HCT116 (cell line): ENCODE measurements at regions not wholly inside any gene's neighbourhood (a gene's known extent, or its start where the extent isn't known, plus 50 kb on each side); places are given as distances from the start of the nearest gene placed in this dataset.

ENCODE experiments used
- ATAC-seq: fragments of 200-7000 bp; cut with Tn5 transposase; 2 replicates; pipeline ENCODE4 v1.9.1; 2020; ENCODE audit warnings: mild to moderate bottlenecking, moderate library complexity
- BruUV-seq: library from RNA; stranded (reverse); fragments of 400-500 nt; replicated peaks from 2 replicates; lab custom pipeline; 2021; lab: Mats Ljungman, UMichigan
- CTCF ChIA-PET: fragments of 300-600 bp; sonication (Branson Sonifier 250); formaldehyde crosslinking; loops from one replicate; lab custom pipeline; 2021; ENCODE audit warnings: antibody characterized with exemption; lab: Charles Lee
- POLR2A ChIA-PET: fragments of 300-600, 350-600 bp; sonication (Branson Sonifier 250); formaldehyde crosslinking; loops from one replicate; lab custom pipeline; 2021; ENCODE audit warnings: antibody characterized with exemption; lab: Charles Lee
- RAD21 ChIA-PET, 2 experiments: fragments of 300-600 bp; sonication (Branson Sonifier 250); formaldehyde crosslinking; loops; one replicate each; lab custom pipeline; 2023; ENCODE audit warnings: low total read pairs in 2 of 2; ENCODE audit not compliant: uncharacterized antibody in 2 of 2, unreplicated experiment in 2 of 2, low non-redundant PET in 1 of 2; lab: Charles Lee
- DNase-seq: peaks from one replicate; pipeline ENCODE4 v3.0.0-alpha.2; 2010; ENCODE audit warnings: low read depth, low spot score
- H2AFZ ChIP-seq: fragments of 200-600 bp; shearing (Covaris generic), sonication (generic); 2 replicates; pipeline ENCODE4 v1.6.1; 2017; ENCODE audit warnings: low read depth, mixed run types, mixed read lengths, antibody characterized with exemption, low read length; ENCODE audit not compliant: poor library complexity, severe bottlenecking
- H3K27ac ChIP-seq: 2 replicates; pipeline ENCODE4 v1.5.1; 2012; ENCODE audit warnings: low read depth, low read length
- H3K27me3 ChIP-seq: fragments of 200-600 bp; sonication (generic); 2 replicates; pipeline ENCODE4 v1.6.1; 2016; ENCODE audit warnings: mixed run types, low read length, mixed read lengths; ENCODE audit not compliant: insufficient read depth
- H3K36me3 ChIP-seq, 2 experiments: fragments of 200-500 bp in 1 of 2; fragments of 200-600 bp in 1 of 2; sonication (Bioruptor generic) in 1 of 2; sonication (generic) in 1 of 2; 2 replicates each; pipeline versions ENCODE4 v1.5.1 to v1.6.1; 2014 to 2016; ENCODE audit warnings: low read length in 2 of 2, inconsistent platforms in 1 of 2, mixed read lengths in 1 of 2, mixed run types in 1 of 2; ENCODE audit not compliant: insufficient read depth in 2 of 2, control insufficient read depth in 1 of 2
- H3K4me1 ChIP-seq, 2 experiments: fragments of 200-600 bp in 1 of 2; sonication (generic) in 1 of 2; 2 replicates each; pipeline versions ENCODE4 v1.5.1 to v1.6.1; 2012 to 2017; ENCODE audit warnings: low read length in 2 of 2, inconsistent platforms in 1 of 2, mild to moderate bottlenecking in 1 of 2, mixed read lengths in 1 of 2, mixed run types in 1 of 2, moderate library complexity in 1 of 2; ENCODE audit not compliant: insufficient read depth in 2 of 2, control insufficient read depth in 1 of 2
- H3K4me2 ChIP-seq: fragments of 200-600 bp; sonication (generic); 2 replicates; pipeline ENCODE4 v1.6.1; 2017; ENCODE audit warnings: mixed run types, low read length, mixed read lengths
- H3K4me3 ChIP-seq, 2 experiments: fragments of 200-600 bp in 1 of 2; sonication (generic) in 1 of 2; replicated peaks in 1 of 2; 2 replicates each; pipeline ENCODE4 v1.5.1; 2011 to 2016; ENCODE audit warnings: low read length in 2 of 2, control low read depth in 1 of 2, low read depth in 1 of 2, mild to moderate bottlenecking in 1 of 2, mixed read lengths in 1 of 2, mixed run types in 1 of 2
- H3K79me2 ChIP-seq: fragments of 200-600 bp; sonication (generic); 2 replicates; pipeline ENCODE4 v1.6.1; 2017; ENCODE audit warnings: mild to moderate bottlenecking, mixed run types, low read length, moderate library complexity, mixed read lengths; ENCODE audit not compliant: insufficient read depth
- H3K9ac ChIP-seq: fragments of 200-600 bp; sonication (generic); 2 replicates; pipeline ENCODE4 v1.6.1; 2016; ENCODE audit warnings: low read length, mixed read lengths
- H3K9me2 ChIP-seq: fragments of 200-600 bp; sonication (generic), shearing (Covaris generic); 2 replicates; pipeline ENCODE4 v1.6.1; 2017; ENCODE audit warnings: mixed run types, mild to moderate bottlenecking, moderate library complexity; ENCODE audit not compliant: insufficient read depth
- H3K9me3 ChIP-seq, 2 experiments: fragments of 200-500 bp in 1 of 2; fragments of 200-600 bp in 1 of 2; sonication (Bioruptor generic) in 1 of 2; sonication (generic) in 1 of 2; 2 replicates each; pipeline ENCODE4 v1.6.1; 2014 to 2017; ENCODE audit warnings: low read length in 2 of 2, mixed read lengths in 2 of 2, inconsistent platforms in 1 of 2, low read depth in 1 of 2, mild to moderate bottlenecking in 1 of 2, mixed run types in 1 of 2, moderate library complexity in 1 of 2; ENCODE audit not compliant: control insufficient read depth in 1 of 2, insufficient read depth in 1 of 2
- H4K20me1 ChIP-seq: fragments of 200-600 bp; sonication (generic), shearing (Covaris generic); 2 replicates; pipeline ENCODE4 v1.6.1; 2017; ENCODE audit warnings: mixed run types, mild to moderate bottlenecking, moderate library complexity; ENCODE audit not compliant: insufficient read depth
- CEBPB ChIP-seq: IDR thresholded peaks from 2 replicates; pipeline ENCODE4 v1.6.1; 2012; ENCODE audit warnings: low read depth
- EZH2 ChIP-seq: fragments of 200-600 bp; sonication (generic); IDR thresholded peaks from 2 replicates; pipeline ENCODE4 v1.6.1; 2017; ENCODE audit warnings: antibody characterized with exemption, mixed run types
- POLR2A ChIP-seq: IDR thresholded peaks from 2 replicates; pipeline ENCODE4 v1.7.0; 2011; ENCODE audit warnings: borderline replicate concordance; ENCODE audit not compliant: insufficient read depth, insufficient read length; ENCODE audit errors: extremely low read depth
- POLR2AphosphoS5 ChIP-seq: IDR thresholded peaks from 2 replicates; pipeline ENCODE4 v1.6.1; 2011; ENCODE audit warnings: mild to moderate bottlenecking, low read depth, low read length, moderate library complexity
- RAD21 ChIP-seq: IDR thresholded peaks from 2 replicates; pipeline ENCODE4 v1.6.1; 2012; ENCODE audit warnings: low read depth, mild to moderate bottlenecking
- SP1 ChIP-seq: IDR thresholded peaks from 2 replicates; pipeline ENCODE4 v1.6.1; 2012; ENCODE audit warnings: low read depth
- SRF ChIP-seq: IDR thresholded peaks from 2 replicates; pipeline ENCODE4 v1.6.1; 2012; ENCODE audit warnings: low read depth
- TCF7L2 ChIP-seq: IDR thresholded peaks from 2 replicates; pipeline ENCODE4 v1.7.0; 2011; ENCODE audit warnings: borderline replicate concordance, inconsistent platforms; ENCODE audit not compliant: insufficient read depth, insufficient read length; ENCODE audit errors: extremely low read depth
- YY1 ChIP-seq: IDR thresholded peaks from 2 replicates; pipeline ENCODE4 v1.6.1; 2011; ENCODE audit warnings: low read length, low read depth, moderate library complexity, mild to moderate bottlenecking; ENCODE audit not compliant: insufficient replicate concordance; ENCODE audit errors: extremely low read depth
- ZNF274 ChIP-seq: fragments of 200-500 bp; sonication (Bioruptor generic); IDR thresholded peaks from 2 replicates; pipeline ENCODE4 v1.6.1; 2014; ENCODE audit warnings: mild to moderate bottlenecking, low read depth, low read length, inconsistent platforms
- intact Hi-C: fragments of 100-400 bp; cut with micrococcal nuclease; formaldehyde crosslinking; loops from 2 replicates; pipeline ENCODE4 v1.10.0; 2022
- TF ChIP-seq, protein P1 (sequence below), 3 experiments: fragments of 200-600 bp in 1 of 3; sonication (generic) in 1 of 3; IDR thresholded peaks in 2 of 3; conservative IDR thresholded peaks in 1 of 3; 2 replicates each; pipeline ENCODE4 v1.5.1; 2012 to 2017; ENCODE audit warnings: low read depth in 2 of 3, low read length in 2 of 3, antibody characterized with exemption in 1 of 3, borderline replicate concordance in 1 of 3, control low read depth in 1 of 3, mild to moderate bottlenecking in 1 of 3, mixed read lengths in 1 of 3, mixed run types in 1 of 3, moderate library complexity in 1 of 3; ENCODE audit not compliant: insufficient read depth in 1 of 3
- TF ChIP-seq, protein P2 (sequence below): IDR thresholded peaks from 2 replicates; pipeline ENCODE4 v1.6.1; 2012
- TF ChIP-seq, protein P3 (sequence below): IDR thresholded peaks from 2 replicates; pipeline ENCODE4 v1.6.1; 2012

DNA sequence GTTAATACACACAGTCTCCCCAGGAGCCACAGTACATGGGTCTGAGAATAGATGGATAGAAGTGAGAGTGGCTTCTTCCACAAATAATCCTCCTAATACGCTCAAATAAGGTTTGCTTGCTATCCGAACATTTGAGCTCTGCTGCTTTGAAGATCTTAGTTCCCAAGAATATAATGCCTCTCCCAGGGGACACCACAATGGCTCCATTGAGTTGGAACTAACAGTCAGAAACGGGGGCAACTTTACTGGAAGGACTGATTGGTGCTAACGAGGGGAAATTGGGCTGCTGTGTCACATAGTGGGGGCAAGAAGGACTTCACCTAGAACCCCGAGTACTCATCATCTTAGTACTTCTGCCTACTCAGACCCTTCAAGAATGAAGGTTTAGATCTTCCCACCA, 66.2 kb downstream of the IGLL5 start:
- Histone ChIP-seq H3K9me2 (no peaks in the 10 kb centered on the region), H3K4me3 (no peak overlapping the region), H3K4me2 (no peak overlapping the region), H3K79me2 (no peaks in the 10 kb centered on the region), H3K9ac (no peak overlapping the region), H2AFZ (no peak overlapping the region), H3K27ac (no peak overlapping the region), H4K20me1 (no peaks in the 10 kb centered on the region), H3K4me1 (no peaks in the 10 kb centered on the region), H3K9me3 (no peaks in the 10 kb centered on the region), H3K27me3 (peaks cover 5% of the 10 kb centered on the region; the same call in 1 of the 2 replicates), H3K36me3 (no peaks in the 10 kb centered on the region)
- no peak for ATAC-seq
- no peak for DNase-seq
- RAD21 ChIA-PET: interaction anchor here in 1 of 2 experiments (2.2 kb wide), 1 partner anchor 105 kb away, joined by 7 read pairs; no protein-coding TSS in a partner anchor
- TF ChIP-seq, protein P1, sequence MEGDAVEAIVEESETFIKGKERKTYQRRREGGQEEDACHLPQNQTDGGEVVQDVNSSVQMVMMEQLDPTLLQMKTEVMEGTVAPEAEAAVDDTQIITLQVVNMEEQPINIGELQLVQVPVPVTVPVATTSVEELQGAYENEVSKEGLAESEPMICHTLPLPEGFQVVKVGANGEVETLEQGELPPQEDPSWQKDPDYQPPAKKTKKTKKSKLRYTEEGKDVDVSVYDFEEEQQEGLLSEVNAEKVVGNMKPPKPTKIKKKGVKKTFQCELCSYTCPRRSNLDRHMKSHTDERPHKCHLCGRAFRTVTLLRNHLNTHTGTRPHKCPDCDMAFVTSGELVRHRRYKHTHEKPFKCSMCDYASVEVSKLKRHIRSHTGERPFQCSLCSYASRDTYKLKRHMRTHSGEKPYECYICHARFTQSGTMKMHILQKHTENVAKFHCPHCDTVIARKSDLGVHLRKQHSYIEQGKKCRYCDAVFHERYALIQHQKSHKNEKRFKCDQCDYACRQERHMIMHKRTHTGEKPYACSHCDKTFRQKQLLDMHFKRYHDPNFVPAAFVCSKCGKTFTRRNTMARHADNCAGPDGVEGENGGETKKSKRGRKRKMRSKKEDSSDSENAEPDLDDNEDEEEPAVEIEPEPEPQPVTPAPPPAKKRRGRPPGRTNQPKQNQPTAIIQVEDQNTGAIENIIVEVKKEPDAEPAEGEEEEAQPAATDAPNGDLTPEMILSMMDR (IDR thresholded peaks at IDR 0.05 in 2 of 3, conservative IDR thresholded peaks at IDR 0.05 in 1 of 3; ENCODE audit: borderline replicate concordance in 1 of 3, insufficient read depth in 1 of 3, low read depth in 2 of 3, low read length in 2 of 3): no peak
- TF ChIP-seq SRF: no peak
- no peak for TF ChIP-seq YY1
- no peak for TF ChIP-seq POLR2A
- no peak for TF ChIP-seq EZH2
- BruUV-seq: no TSS peak
- intact Hi-C loops: loop anchor here (2.0 to 10.0 kb wide), 2 partner anchors 143 to 169 kb away; no protein-coding TSS in a partner anchor
- POLR2A ChIA-PET: no interaction called here
- CTCF ChIA-PET: interaction anchor here (1.2 to 4.5 kb wide), 10 partner anchors 10 to 488 kb away, joined by 3 to 29 read pairs (median 6); no protein-coding TSS in a partner anchor

DNA sequence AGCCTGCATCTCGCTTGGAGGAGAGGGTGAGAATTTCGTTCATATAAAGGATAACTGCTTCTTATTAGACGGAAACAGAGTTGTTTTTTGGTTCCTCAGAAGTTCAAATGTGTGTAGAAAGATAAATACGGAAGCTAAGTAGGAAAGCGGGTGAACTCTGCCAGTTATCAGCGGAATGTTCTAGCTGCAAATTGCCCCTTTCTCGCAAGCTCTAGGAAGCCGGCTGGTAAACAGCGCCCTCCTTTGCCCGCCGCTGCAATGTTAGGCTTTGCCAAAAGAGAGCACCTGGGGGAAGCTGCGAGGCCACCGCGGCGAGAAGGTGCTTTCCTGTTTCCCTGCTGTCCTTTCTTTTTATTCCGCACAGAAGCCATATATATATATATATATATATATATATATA, 67.0 kb downstream of the IGLL5 start:
- Histone ChIP-seq H3K27me3 (peaks cover 5% of the 10 kb centered on the region; the same call in 1 of the 2 replicates), H3K9me3 (no peaks in the 10 kb centered on the region), H3K27ac (no peak overlapping the region), H3K9ac (no peak overlapping the region), H3K4me3 (no peak overlapping the region), H3K36me3 (no peaks in the 10 kb centered on the region), H3K4me1 (no peaks in the 10 kb centered on the region), H3K4me2 (no peak overlapping the region), H3K79me2 (no peaks in the 10 kb centered on the region), H2AFZ (no peak overlapping the region), H4K20me1 (no peaks in the 10 kb centered on the region), H3K9me2 (no peaks in the 10 kb centered on the region)
- DNase-seq: no peak
- CTCF ChIA-PET: interaction anchor here (1.0 to 5.0 kb wide), 23 partner anchors 11 to 532 kb away, joined by 3 to 29 read pairs (median 5); no protein-coding TSS in a partner anchor
- POLR2A ChIA-PET: no interaction called here
- RAD21 ChIA-PET: interaction anchor here in 1 of 2 experiments (2.2 kb wide), 1 partner anchor 106 kb away, joined by 7 read pairs; no protein-coding TSS in a partner anchor
- BruUV-seq: no TSS peak
- ATAC-seq: no peak
- intact Hi-C loops: loop anchor here (2.0 to 10.0 kb wide), 3 partner anchors 144 to 362 kb away; no protein-coding TSS in a partner anchor
- no peak for TF ChIP-seq ZNF274
- TF ChIP-seq, protein P2, sequence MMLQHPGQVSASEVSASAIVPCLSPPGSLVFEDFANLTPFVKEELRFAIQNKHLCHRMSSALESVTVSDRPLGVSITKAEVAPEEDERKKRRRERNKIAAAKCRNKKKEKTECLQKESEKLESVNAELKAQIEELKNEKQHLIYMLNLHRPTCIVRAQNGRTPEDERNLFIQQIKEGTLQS: no peak
- TF ChIP-seq, protein P1 (IDR thresholded peaks at IDR 0.05 in 2 of 3, conservative IDR thresholded peaks at IDR 0.05 in 1 of 3; ENCODE audit: borderline replicate concordance in 1 of 3, insufficient read depth in 1 of 3, low read depth in 2 of 3, low read length in 2 of 3): peak; percentile 15 to 58 (median 54); a peak in 5 of 6 replicates
- no peak for TF ChIP-seq POLR2AphosphoS5
- TF ChIP-seq, protein P3, sequence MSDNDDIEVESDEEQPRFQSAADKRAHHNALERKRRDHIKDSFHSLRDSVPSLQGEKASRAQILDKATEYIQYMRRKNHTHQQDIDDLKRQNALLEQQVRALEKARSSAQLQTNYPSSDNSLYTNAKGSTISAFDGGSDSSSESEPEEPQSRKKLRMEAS: no peak
- no peak for TF ChIP-seq TCF7L2
- peak; percentile 44 for TF ChIP-seq RAD21
- no peak for TF ChIP-seq CEBPB
- no peak for TF ChIP-seq SP1
